ENCODE measurements at regions not wholly inside any gene's neighbourhood (a gene's known extent, or its start where the extent isn't known, plus 50 kb on each side); places are given as distances from the start of the nearest gene placed in this dataset.

DNA sequence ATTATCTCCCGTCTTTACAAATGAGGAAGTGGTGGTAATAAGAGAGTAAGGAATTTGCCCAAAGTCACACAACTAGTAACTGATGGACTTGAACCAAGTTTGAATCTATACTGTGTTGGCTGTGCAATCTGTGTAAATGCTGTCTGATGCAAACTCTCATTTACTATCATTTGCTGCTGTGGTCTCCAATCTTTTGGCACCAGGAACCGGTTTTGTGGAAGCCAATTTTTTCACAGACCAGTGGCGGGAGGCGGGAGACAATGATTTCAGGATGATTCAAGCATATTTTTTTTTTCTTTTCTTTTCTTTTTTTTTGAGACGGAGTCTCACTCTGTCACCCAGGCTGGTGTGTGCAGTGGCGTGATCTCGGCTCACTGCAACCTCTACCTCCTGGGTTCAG lies 450.0 kb upstream of the FZD8 start:
- no peaks in the 10 kb centered on the region for H3K36me3 ChIP-seq (ENCODE audit: insufficient read depth)
- TF ChIP-seq, protein P1, sequence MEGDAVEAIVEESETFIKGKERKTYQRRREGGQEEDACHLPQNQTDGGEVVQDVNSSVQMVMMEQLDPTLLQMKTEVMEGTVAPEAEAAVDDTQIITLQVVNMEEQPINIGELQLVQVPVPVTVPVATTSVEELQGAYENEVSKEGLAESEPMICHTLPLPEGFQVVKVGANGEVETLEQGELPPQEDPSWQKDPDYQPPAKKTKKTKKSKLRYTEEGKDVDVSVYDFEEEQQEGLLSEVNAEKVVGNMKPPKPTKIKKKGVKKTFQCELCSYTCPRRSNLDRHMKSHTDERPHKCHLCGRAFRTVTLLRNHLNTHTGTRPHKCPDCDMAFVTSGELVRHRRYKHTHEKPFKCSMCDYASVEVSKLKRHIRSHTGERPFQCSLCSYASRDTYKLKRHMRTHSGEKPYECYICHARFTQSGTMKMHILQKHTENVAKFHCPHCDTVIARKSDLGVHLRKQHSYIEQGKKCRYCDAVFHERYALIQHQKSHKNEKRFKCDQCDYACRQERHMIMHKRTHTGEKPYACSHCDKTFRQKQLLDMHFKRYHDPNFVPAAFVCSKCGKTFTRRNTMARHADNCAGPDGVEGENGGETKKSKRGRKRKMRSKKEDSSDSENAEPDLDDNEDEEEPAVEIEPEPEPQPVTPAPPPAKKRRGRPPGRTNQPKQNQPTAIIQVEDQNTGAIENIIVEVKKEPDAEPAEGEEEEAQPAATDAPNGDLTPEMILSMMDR (conservative IDR thresholded peaks at IDR 0.05; ENCODE audit: low read depth, low read length), result no peak
- H3K4me1 ChIP-seq (ENCODE audit: low read depth, poor library complexity, severe bottlenecking), result peaks cover 31% of the 10 kb centered on the region
- no peaks in the 10 kb centered on the region for H3K79me2 ChIP-seq (ENCODE audit: insufficient read depth, low read depth)
- H3K27ac ChIP-seq, result no peak overlapping the region
- no peak overlapping the region for H3K4me2 ChIP-seq
- H2AFZ ChIP-seq (ENCODE audit: low read depth), result no peak overlapping the region
- no peaks in the 10 kb centered on the region for H3K27me3 ChIP-seq (ENCODE audit: insufficient read depth, low read depth)
- H3K9ac ChIP-seq, result no peak overlapping the region
- H4K20me1 ChIP-seq (ENCODE audit: insufficient read depth), result no peaks in the 10 kb centered on the region
- no peak overlapping the region for H3K4me3 ChIP-seq (IDR thresholded peaks at IDR 0.05; ENCODE audit: insufficient read depth, low read depth, low read length)

- Histone ChIP-seq H3K27ac (no peak overlapping the region), H4K20me1 (ENCODE audit: insufficient read depth) (no peaks in the 10 kb centered on the region), H3K9ac (no peak overlapping the region), H2AFZ (ENCODE audit: low read depth) (no peak overlapping the region), H3K4me1 (ENCODE audit: low read depth, poor library complexity, severe bottlenecking) (peaks cover 31% of the 10 kb centered on the region), H3K4me3 (IDR thresholded peaks at IDR 0.05; ENCODE audit: insufficient read depth, low read depth, low read length) (no peak overlapping the region), H3K36me3 (ENCODE audit: insufficient read depth) (no peaks in the 10 kb centered on the region), H3K4me2 (peak overlapping the region; percentile 52; the same call in 1 of the 2 replicates), H3K79me2 (ENCODE audit: insufficient read depth, low read depth) (no peaks in the 10 kb centered on the region), H3K27me3 (ENCODE audit: insufficient read depth, low read depth) (no peaks in the 10 kb centered on the region)
- TF ChIP-seq, protein P1 (conservative IDR thresholded peaks at IDR 0.05; ENCODE audit: low read depth, low read length), result no peak
Observed at GRCh38 chr10:36091007-36091406, 448.9 kb upstream of the FZD8 start.

GRCh38 chr10:36089790-36090440 lies 447.8 kb upstream of the FZD8 start:
- Histone ChIP-seq H3K4me1 (ENCODE audit: low read depth, poor library complexity, severe bottlenecking) (peaks cover 31% of the 10 kb centered on the region), H3K36me3 (ENCODE audit: insufficient read depth) (no peaks in the 10 kb centered on the region), H3K4me2 (peak overlapping the region; percentile 52), H4K20me1 (ENCODE audit: insufficient read depth) (no peaks in the 10 kb centered on the region), H3K9ac (no peak overlapping the region), H3K27ac (peak overlapping the region; percentile 48; the same call in 1 of the 2 replicates), H3K79me2 (ENCODE audit: insufficient read depth, low read depth) (no peaks in the 10 kb centered on the region), H3K4me3 (IDR thresholded peaks at IDR 0.05; ENCODE audit: insufficient read depth, low read depth, low read length) (no peak overlapping the region), H3K27me3 (ENCODE audit: insufficient read depth, low read depth) (no peaks in the 10 kb centered on the region), H2AFZ (ENCODE audit: low read depth) (peak overlapping the region; percentile 46; the same call in 1 of the 2 replicates)
- TF ChIP-seq, protein P1 (conservative IDR thresholded peaks at IDR 0.05; ENCODE audit: low read depth, low read length), result no peak

GRCh38 chr10:36087006-36088005 lies 445.2 kb upstream of the FZD8 start:
- H3K27ac ChIP-seq, result no peak overlapping the region
- no peaks in the 10 kb centered on the region for H3K79me2 ChIP-seq (ENCODE audit: insufficient read depth, low read depth)
- H3K4me2 ChIP-seq, result no peak overlapping the region
- no peaks in the 10 kb centered on the region for H3K27me3 ChIP-seq (ENCODE audit: insufficient read depth, low read depth)
- H3K4me3 ChIP-seq (IDR thresholded peaks at IDR 0.05; ENCODE audit: insufficient read depth, low read depth, low read length), result no peak overlapping the region
- H3K36me3 ChIP-seq (ENCODE audit: insufficient read depth), result no peaks in the 10 kb centered on the region
- H3K9ac ChIP-seq, result no peak overlapping the region
- H3K4me1 ChIP-seq (ENCODE audit: low read depth, poor library complexity, severe bottlenecking), result peaks cover 31% of the 10 kb centered on the region
- TF ChIP-seq, protein P1 (conservative IDR thresholded peaks at IDR 0.05; ENCODE audit: low read depth, low read length), result no peak
- H2AFZ ChIP-seq (ENCODE audit: low read depth), result no peak overlapping the region
- H4K20me1 ChIP-seq (ENCODE audit: insufficient read depth), result no peaks in the 10 kb centered on the region

Measured in KMS-11 (cell line).